ENCODE measurements at regions not wholly inside any gene's neighbourhood (a gene's known extent, or its start where the extent isn't known, plus 50 kb on each side); places are given as distances from the start of the nearest gene placed in this dataset.

- no peak overlapping the region for H3K4me3 ChIP-seq (ENCODE audit: low read depth, low read length)
- no peak for TF ChIP-seq CTCF (IDR thresholded peaks at IDR 0.05; ENCODE audit: borderline replicate concordance, insufficient read depth, low read depth, low read length)
Measured at GRCh38 chr2:16107246-16107645, 166.9 kb downstream of the MYCN start.

- no peak overlapping the region for H3K4me3 ChIP-seq (ENCODE audit: low read depth, low read length)
- no peak for TF ChIP-seq CTCF (IDR thresholded peaks at IDR 0.05; ENCODE audit: borderline replicate concordance, insufficient read depth, low read depth, low read length)
Measured at GRCh38 chr2:16106619-16107018, 166.3 kb downstream of the MYCN start.

- TF ChIP-seq CTCF (IDR thresholded peaks at IDR 0.05; ENCODE audit: borderline replicate concordance, insufficient read depth, low read depth, low read length): no peak
Measured at GRCh38 chr2:16105669-16106281, 165.4 kb downstream of the MYCN start.

GRCh38 chr2:16104949-16105668, 164.8 kb downstream of the MYCN start:
- H3K4me3 ChIP-seq (ENCODE audit: low read depth, low read length): no peak overlapping the region
- no peak for TF ChIP-seq CTCF (IDR thresholded peaks at IDR 0.05; ENCODE audit: borderline replicate concordance, insufficient read depth, low read depth, low read length)

More at GRCh38 chr2:16105669-16106281, 165.4 kb downstream of the MYCN start:
- H3K4me3 ChIP-seq (ENCODE audit: low read depth, low read length): no peak overlapping the region

- no peak overlapping the region for H3K4me3 ChIP-seq (ENCODE audit: low read depth, low read length)
- no peak for TF ChIP-seq CTCF (IDR thresholded peaks at IDR 0.05; ENCODE audit: borderline replicate concordance, insufficient read depth, low read depth, low read length)
Measured at GRCh38 chr2:16104315-16104948, 164.1 kb downstream of the MYCN start.

GRCh38 chr2:16103614-16104314, 163.4 kb downstream of the MYCN start:
- H3K4me3 ChIP-seq (ENCODE audit: low read depth, low read length): no peak overlapping the region
- no peak for TF ChIP-seq CTCF (IDR thresholded peaks at IDR 0.05; ENCODE audit: borderline replicate concordance, insufficient read depth, low read depth, low read length)
